Nephron (organoid): ENCODE measurements at regions not wholly inside any gene's neighbourhood (a gene's known extent, or its start where the extent isn't known, plus 50 kb on each side); places are given as distances from the start of the nearest gene placed in this dataset.

Experiments used
- H3K27ac Mint-ChIP-seq, 3 experiments: 2 replicates each; pipeline ENCODE4 v1.8.0; 2020; ENCODE audit warnings: mixed read lengths in 3 of 3, mild to moderate bottlenecking in 2 of 3, moderate library complexity in 1 of 3
- H3K27me3 Mint-ChIP-seq: 2 replicates; pipeline ENCODE4 v1.8.0; 2021; ENCODE audit warnings: low read depth, mild to moderate bottlenecking, moderate library complexity, mixed read lengths
- H3K36me3 Mint-ChIP-seq: 2 replicates; pipeline ENCODE4 v1.8.0; 2020; ENCODE audit warnings: low read depth, mixed read lengths
- H3K4me1 Mint-ChIP-seq: 2 replicates; pipeline ENCODE4 v1.8.0; 2020; ENCODE audit warnings: mixed read lengths
- H3K4me3 Mint-ChIP-seq, 3 experiments: 2 replicates each; pipeline ENCODE4 v1.8.0; 2020; ENCODE audit warnings: mild to moderate bottlenecking in 3 of 3, mixed read lengths in 3 of 3, moderate library complexity in 2 of 3
- H3K9me3 Mint-ChIP-seq: 2 replicates; pipeline ENCODE4 v1.8.0; 2020; ENCODE audit warnings: mixed read lengths
- TF ChIP-seq, protein P1 (sequence below), 3 experiments: fragments of 200-600 bp; sonication (generic); IDR thresholded peaks; one replicate each; pipeline ENCODE4 v1.5.0; 2021; ENCODE audit warnings: antibody characterized with exemption in 3 of 3; ENCODE audit not compliant: unreplicated experiment in 3 of 3

DNA sequence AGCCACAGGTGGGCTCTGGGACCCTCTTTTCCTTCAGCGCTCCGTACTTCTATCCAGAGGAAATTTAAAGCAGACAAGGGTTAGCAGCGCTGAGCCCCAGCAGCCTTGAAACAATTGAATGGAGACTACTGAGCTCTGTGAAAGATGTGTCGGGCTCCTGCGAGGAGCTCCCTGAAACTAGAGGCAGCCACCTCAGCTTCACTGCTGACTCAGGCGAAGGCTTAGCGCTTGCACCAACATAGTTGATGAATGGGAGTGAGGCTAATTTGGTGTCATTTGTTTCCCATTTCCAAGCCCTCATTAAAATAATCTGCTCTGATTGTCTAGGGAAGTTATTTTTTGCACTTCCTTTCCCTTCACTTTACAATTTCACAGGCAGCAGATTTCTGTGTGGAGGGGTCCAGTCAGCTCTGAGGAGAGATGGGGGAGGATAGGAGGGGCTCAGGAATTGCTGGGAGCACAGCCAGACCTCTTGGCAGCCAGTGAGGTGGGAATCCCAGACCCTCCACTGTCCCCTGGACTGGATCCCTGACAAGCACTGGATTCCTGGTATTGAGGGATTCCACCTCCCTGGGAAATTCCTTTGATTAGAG lies 398.9 kb upstream of the PLXNA2 start:
- H3K27me3 Mint-ChIP-seq, result peaks cover 21% of the 10 kb centered on the region

GRCh38 chr1:208644401-208645160 lies 400.4 kb upstream of the PLXNA2 start:
- Mint-ChIP-seq H3K27ac (no peak overlapping the region), H3K36me3 (no peaks in the 10 kb centered on the region), H3K9me3 (peaks cover 3% of the 10 kb centered on the region), H3K4me3 (no peak overlapping the region), H3K27me3 (peaks cover 24% of the 10 kb centered on the region), H3K4me1 (peaks cover 26% of the 10 kb centered on the region)
- TF ChIP-seq, protein P1, sequence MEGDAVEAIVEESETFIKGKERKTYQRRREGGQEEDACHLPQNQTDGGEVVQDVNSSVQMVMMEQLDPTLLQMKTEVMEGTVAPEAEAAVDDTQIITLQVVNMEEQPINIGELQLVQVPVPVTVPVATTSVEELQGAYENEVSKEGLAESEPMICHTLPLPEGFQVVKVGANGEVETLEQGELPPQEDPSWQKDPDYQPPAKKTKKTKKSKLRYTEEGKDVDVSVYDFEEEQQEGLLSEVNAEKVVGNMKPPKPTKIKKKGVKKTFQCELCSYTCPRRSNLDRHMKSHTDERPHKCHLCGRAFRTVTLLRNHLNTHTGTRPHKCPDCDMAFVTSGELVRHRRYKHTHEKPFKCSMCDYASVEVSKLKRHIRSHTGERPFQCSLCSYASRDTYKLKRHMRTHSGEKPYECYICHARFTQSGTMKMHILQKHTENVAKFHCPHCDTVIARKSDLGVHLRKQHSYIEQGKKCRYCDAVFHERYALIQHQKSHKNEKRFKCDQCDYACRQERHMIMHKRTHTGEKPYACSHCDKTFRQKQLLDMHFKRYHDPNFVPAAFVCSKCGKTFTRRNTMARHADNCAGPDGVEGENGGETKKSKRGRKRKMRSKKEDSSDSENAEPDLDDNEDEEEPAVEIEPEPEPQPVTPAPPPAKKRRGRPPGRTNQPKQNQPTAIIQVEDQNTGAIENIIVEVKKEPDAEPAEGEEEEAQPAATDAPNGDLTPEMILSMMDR (IDR thresholded peaks at IDR 0.05; ENCODE audit: unreplicated experiment in 3 of 3), result no peak

More for the DNA sequence above, 398.9 kb upstream of the PLXNA2 start:
- Mint-ChIP-seq H3K36me3 (no peaks in the 10 kb centered on the region), H3K4me1 (peaks cover 26% of the 10 kb centered on the region), H3K27ac (peak overlapping the region in 2 of 3 experiments; percentile 16 to 34), H3K4me3 (no peak overlapping the region), H3K9me3 (peaks cover under 1% of the 10 kb centered on the region)
- TF ChIP-seq, protein P1 (IDR thresholded peaks at IDR 0.05; ENCODE audit: unreplicated experiment in 3 of 3), result no peak

- Mint-ChIP-seq H3K27me3 (peaks cover 25% of the 10 kb centered on the region), H3K4me1 (peaks cover 23% of the 10 kb centered on the region), H3K27ac (no peak overlapping the region), H3K9me3 (peaks cover 3% of the 10 kb centered on the region), H3K4me3 (no peak overlapping the region), H3K36me3 (no peaks in the 10 kb centered on the region)
- TF ChIP-seq, protein P1 (IDR thresholded peaks at IDR 0.05; ENCODE audit: unreplicated experiment in 3 of 3), result no peak
These were observed 402.2 kb upstream of the PLXNA2 start for GRCh38 chr1:208646431-208646830.

GRCh38 chr1:208648146-208648545 lies 404.0 kb upstream of the PLXNA2 start:
- Mint-ChIP-seq H3K4me3 (no peak overlapping the region), H3K27ac (peak overlapping the region in 1 of 3 experiments; percentile 6), H3K4me1 (peaks cover 20% of the 10 kb centered on the region), H3K36me3 (no peaks in the 10 kb centered on the region), H3K27me3 (peaks cover 21% of the 10 kb centered on the region), H3K9me3 (peaks cover 3% of the 10 kb centered on the region)
- TF ChIP-seq, protein P1 (IDR thresholded peaks at IDR 0.05; ENCODE audit: unreplicated experiment in 3 of 3), result no peak

DNA sequence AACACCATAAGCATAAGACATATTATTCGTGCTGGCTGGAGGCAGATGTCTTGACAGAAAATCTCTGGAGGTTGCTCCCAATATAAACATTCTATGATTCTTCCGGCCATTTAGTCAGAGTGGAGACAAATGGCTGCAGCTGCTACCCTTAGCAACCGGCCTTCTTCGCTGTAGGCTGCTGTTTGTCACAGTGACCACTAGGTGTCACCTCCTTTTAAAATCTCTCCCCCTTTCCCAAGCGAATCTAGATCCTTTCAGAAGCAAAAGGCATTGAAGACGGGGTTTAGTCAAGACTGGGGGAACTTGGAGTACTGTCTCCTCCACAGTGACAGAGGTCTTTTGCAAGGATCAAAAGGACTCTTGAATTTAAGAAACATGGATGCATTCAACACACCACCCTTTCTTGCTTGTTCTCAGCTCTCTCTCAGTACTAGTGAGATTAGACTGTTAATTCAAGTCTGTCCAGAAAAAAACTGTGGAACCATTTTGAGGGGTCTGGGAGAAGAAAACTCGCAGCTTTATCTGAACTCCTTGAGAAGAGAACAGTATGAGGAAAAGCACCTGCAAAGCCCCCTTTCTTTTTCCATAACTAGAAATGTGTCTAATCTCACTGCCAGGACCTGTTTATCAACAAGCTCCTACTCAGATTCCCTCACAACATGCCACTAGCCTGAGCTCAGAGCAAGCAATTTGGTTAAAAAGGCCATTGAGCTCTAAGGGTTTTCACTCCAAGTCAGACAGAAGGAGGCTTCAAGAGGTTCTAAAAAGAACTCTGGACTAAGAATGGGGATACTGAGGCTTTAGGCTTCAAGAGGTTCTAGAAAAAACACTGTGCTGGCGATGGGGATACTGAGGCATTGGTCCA lies 408.3 kb upstream of the PLXNA2 start:
- Mint-ChIP-seq H3K9me3 (peaks cover 3% of the 10 kb centered on the region), H3K4me3 (no peak overlapping the region), H3K4me1 (peaks cover 16% of the 10 kb centered on the region), H3K36me3 (no peaks in the 10 kb centered on the region), H3K27me3 (peaks cover 14% of the 10 kb centered on the region), H3K27ac (peak overlapping the region; percentile 46 to 72 (median 68))
- TF ChIP-seq, protein P1 (IDR thresholded peaks at IDR 0.05; ENCODE audit: unreplicated experiment in 3 of 3), result peak; percentile 87 to 89 (median 89)
